T-helper 17 cell (primary cell): ENCODE measurements at regions not wholly inside any gene's neighbourhood (a gene's known extent, or its start where the extent isn't known, plus 50 kb on each side); places are given as distances from the start of the nearest gene placed in this dataset.

Experiments
- ATAC-seq: fragments of 150-1000 bp; cut with Tn5 transposase; 2 replicates; pipeline ENCODE4 v1.10.0; 2021; ENCODE audit warnings: mild to moderate bottlenecking, moderate library complexity
- DNase-seq, 3 donors: peaks; one replicate each; pipeline versions ENCODE4 v3.0.0 to v3.0.0-alpha.2; 2020 to 2021
- H3K9me3 ChIP-seq: one replicate; pipeline ENCODE4 v1.7.0; 2013; ENCODE audit warnings: low read length, mild to moderate bottlenecking; ENCODE audit not compliant: control insufficient read depth, poor library complexity, severe bottlenecking
- H3K27ac Mint-ChIP-seq: one replicate; pipeline ENCODE4 v1.8.0; 2022; ENCODE audit warnings: mild to moderate bottlenecking, moderate library complexity, mixed read lengths
- H3K27me3 Mint-ChIP-seq: one replicate; pipeline ENCODE4 v1.8.0; 2022; ENCODE audit warnings: mixed read lengths
- H3K36me3 Mint-ChIP-seq: one replicate; pipeline ENCODE4 v1.8.0; 2022; ENCODE audit warnings: low read depth, mixed read lengths
- H3K4me1 Mint-ChIP-seq: one replicate; pipeline ENCODE4 v1.8.0; 2022; ENCODE audit warnings: mild to moderate bottlenecking, mixed read lengths
- H3K4me3 Mint-ChIP-seq: one replicate; pipeline ENCODE4 v1.8.0; 2022; ENCODE audit warnings: mild to moderate bottlenecking, moderate library complexity, mixed read lengths

DNA sequence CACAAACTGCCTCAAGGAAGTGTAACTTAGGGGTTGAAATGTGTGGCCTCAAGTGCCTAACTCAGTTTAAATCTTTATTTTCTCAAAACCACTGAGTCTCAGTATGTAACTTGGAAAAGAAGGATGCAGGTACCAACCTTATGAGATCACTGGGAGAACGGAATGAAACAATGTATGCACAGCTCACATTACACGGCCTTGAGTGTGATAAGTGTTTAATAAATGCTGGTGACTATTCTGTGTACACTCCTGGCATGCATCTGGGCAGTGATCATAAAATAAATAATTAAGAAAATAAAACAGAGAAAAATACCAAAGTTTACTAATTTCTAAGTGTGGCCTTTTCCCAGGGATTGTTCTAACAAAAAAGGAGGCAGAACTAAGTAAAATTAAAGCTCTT lies 974.5 kb upstream of the FLRT2 start:
- H3K36me3 Mint-ChIP-seq = no peaks in the 10 kb centered on the region

DNA sequence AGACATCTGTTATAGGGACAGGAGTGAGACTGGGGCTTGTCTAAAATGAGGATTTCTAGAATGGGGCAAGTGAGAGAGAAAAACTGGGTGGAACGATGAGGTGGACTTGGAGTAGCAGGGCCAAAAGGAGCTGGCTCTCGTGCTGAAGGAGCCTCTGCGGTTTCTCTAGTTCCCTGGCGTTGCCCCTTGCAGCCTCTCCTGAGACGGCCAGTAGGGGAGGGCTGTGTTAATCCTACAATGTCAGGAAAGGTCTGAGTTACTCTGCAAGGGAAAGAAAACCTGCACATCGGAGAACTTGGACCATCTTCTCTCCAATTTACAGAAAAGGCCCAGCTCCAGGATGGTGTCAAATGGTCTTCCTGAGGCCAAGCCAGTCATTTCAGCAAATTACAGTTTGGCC lies 963.8 kb upstream of the FLRT2 start:
- H3K27ac Mint-ChIP-seq = no peak overlapping the region
- H3K27me3 Mint-ChIP-seq = no peaks in the 10 kb centered on the region
- H3K36me3 Mint-ChIP-seq = no peaks in the 10 kb centered on the region
- H3K4me3 Mint-ChIP-seq = no peak overlapping the region
- ATAC-seq (no peak), DNase-seq (no peak)
- H3K9me3 ChIP-seq = no peaks in the 10 kb centered on the region
- H3K4me1 Mint-ChIP-seq = no peaks in the 10 kb centered on the region

More for the DNA sequence above, 974.5 kb upstream of the FLRT2 start:
- H3K4me3 Mint-ChIP-seq = no peak overlapping the region
- ATAC-seq (no peak), DNase-seq (no peak)
- H3K27me3 Mint-ChIP-seq = no peaks in the 10 kb centered on the region
- no peak overlapping the region for H3K27ac Mint-ChIP-seq
- no peaks in the 10 kb centered on the region for H3K4me1 Mint-ChIP-seq
- H3K9me3 ChIP-seq = no peaks in the 10 kb centered on the region

DNA sequence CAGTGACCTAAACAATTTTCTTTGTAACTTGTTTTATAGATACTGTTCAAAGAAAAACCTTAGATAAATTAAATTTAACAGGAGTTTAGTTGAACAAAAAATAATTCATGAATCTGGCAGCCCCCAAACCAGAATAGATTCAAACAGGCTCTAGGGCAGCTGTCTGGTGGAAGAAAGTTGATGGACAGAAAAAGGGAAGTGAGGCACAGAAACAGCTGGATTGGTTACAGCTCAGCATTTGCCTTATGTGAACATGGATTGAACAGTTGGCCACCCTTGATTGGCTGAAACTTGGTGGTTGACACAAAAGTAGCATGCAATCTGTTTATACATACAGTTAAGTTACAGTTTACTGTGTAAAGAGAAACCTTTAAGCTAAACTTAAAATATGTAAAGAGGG lies 954.3 kb upstream of the FLRT2 start:
- no peak for DNase-seq
- H3K9me3 ChIP-seq = no peaks in the 10 kb centered on the region
- Mint-ChIP-seq H3K4me3 (no peak overlapping the region), H3K36me3 (no peaks in the 10 kb centered on the region), H3K4me1 (no peaks in the 10 kb centered on the region), H3K27ac (no peak overlapping the region), H3K27me3 (no peaks in the 10 kb centered on the region)
- no peak for ATAC-seq

GRCh38 chr14:84579292-84579691 lies 950.7 kb upstream of the FLRT2 start:
- H3K4me3 Mint-ChIP-seq = no peak overlapping the region
- DNase-seq (no peak), ATAC-seq (no peak)
- H3K27me3 Mint-ChIP-seq = no peaks in the 10 kb centered on the region
- no peaks in the 10 kb centered on the region for H3K36me3 Mint-ChIP-seq
- H3K27ac Mint-ChIP-seq = no peak overlapping the region
- H3K4me1 Mint-ChIP-seq = no peaks in the 10 kb centered on the region
- no peaks in the 10 kb centered on the region for H3K9me3 ChIP-seq

- DNase-seq = no peak
- ATAC-seq = no peak
- Mint-ChIP-seq H3K4me1 (no peaks in the 10 kb centered on the region), H3K27me3 (no peaks in the 10 kb centered on the region), H3K4me3 (no peak overlapping the region), H3K27ac (no peak overlapping the region), H3K36me3 (no peaks in the 10 kb centered on the region)
- H3K9me3 ChIP-seq = no peaks in the 10 kb centered on the region
Measured at GRCh38 chr14:84581041-84581440, 948.9 kb upstream of the FLRT2 start.

GRCh38 chr14:84584511-84584910 lies 945.4 kb upstream of the FLRT2 start:
- Mint-ChIP-seq H3K4me1 (no peaks in the 10 kb centered on the region), H3K27me3 (no peaks in the 10 kb centered on the region)

GRCh38 chr14:84591827-84592445 lies 938.0 kb upstream of the FLRT2 start:
- no peaks in the 10 kb centered on the region for H3K36me3 Mint-ChIP-seq
- H3K9me3 ChIP-seq = no peaks in the 10 kb centered on the region
- DNase-seq (no peak), ATAC-seq (no peak)
- no peaks in the 10 kb centered on the region for H3K4me1 Mint-ChIP-seq
- H3K27ac Mint-ChIP-seq = no peak overlapping the region
- H3K4me3 Mint-ChIP-seq = no peak overlapping the region
- no peaks in the 10 kb centered on the region for H3K27me3 Mint-ChIP-seq

More at GRCh38 chr14:84584511-84584910, 945.4 kb upstream of the FLRT2 start:
- DNase-seq (no peak), ATAC-seq (no peak)
- Mint-ChIP-seq H3K36me3 (no peaks in the 10 kb centered on the region), H3K4me3 (no peak overlapping the region), H3K27ac (no peak overlapping the region)
- H3K9me3 ChIP-seq = no peaks in the 10 kb centered on the region

GRCh38 chr14:84592770-84593169 lies 937.2 kb upstream of the FLRT2 start:
- no peaks in the 10 kb centered on the region for H3K36me3 Mint-ChIP-seq
- H3K27ac Mint-ChIP-seq = no peak overlapping the region
- no peak overlapping the region for H3K4me3 Mint-ChIP-seq

DNA sequence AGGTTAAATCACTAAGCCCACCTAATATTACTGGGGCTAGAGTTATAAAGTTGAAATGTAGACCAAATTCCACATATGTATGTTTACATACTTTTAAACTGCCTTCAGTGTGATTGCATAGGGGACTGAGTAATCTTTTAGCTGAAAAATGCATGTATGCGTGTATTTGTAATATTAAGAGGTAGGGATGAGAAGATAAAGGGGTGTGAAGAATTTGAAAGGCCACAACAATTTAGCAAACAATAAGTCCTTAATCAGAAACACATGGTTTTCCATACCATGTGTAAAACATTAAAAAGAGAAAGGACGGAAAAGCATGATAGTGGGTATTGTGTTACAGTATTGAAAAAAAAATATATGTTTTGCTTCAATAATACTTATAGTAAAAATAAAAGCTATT lies 919.9 kb upstream of the FLRT2 start:
- Mint-ChIP-seq H3K27me3 (no peaks in the 10 kb centered on the region), H3K27ac (no peak overlapping the region), H3K4me3 (no peak overlapping the region), H3K4me1 (no peaks in the 10 kb centered on the region), H3K36me3 (no peaks in the 10 kb centered on the region)
- DNase-seq (no peak), ATAC-seq (no peak)
- H3K9me3 ChIP-seq = peaks cover 3% of the 10 kb centered on the region

More at GRCh38 chr14:84592770-84593169, 937.2 kb upstream of the FLRT2 start:
- ATAC-seq (no peak), DNase-seq (no peak)
- H3K4me1 Mint-ChIP-seq = no peaks in the 10 kb centered on the region
- H3K27me3 Mint-ChIP-seq = no peaks in the 10 kb centered on the region
- no peaks in the 10 kb centered on the region for H3K9me3 ChIP-seq

- ATAC-seq (no peak), DNase-seq (no peak)
- no peaks in the 10 kb centered on the region for H3K4me1 Mint-ChIP-seq
- H3K4me3 Mint-ChIP-seq = no peak overlapping the region
- H3K36me3 Mint-ChIP-seq = no peaks in the 10 kb centered on the region
- no peaks in the 10 kb centered on the region for H3K9me3 ChIP-seq
- no peaks in the 10 kb centered on the region for H3K27me3 Mint-ChIP-seq
- H3K27ac Mint-ChIP-seq = no peak overlapping the region
Measured at GRCh38 chr14:84622357-84622756, 907.6 kb upstream of the FLRT2 start.

DNA sequence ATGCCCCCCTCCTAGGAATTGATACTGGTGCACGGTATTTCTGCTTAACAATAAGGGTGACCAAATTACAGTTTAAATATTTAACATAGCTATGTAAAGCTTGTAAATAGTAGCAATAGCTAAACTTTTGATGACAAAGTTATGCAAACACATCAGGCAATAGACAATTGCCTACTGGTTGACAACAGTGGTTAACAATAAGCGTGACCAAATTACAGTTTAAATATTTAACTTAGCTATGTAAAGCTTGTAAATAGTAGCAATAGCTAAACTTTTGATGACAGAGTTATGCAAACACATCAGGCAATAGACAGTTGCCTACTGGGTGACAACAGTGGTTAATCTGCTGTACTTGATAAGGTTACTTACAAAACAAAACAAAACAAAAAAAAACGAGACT lies 886.5 kb upstream of the FLRT2 start:
- Mint-ChIP-seq H3K27me3 (no peaks in the 10 kb centered on the region), H3K4me3 (no peak overlapping the region), H3K27ac (no peak overlapping the region), H3K36me3 (no peaks in the 10 kb centered on the region), H3K4me1 (no peaks in the 10 kb centered on the region)
- H3K9me3 ChIP-seq = no peaks in the 10 kb centered on the region
- no peak for ATAC-seq
- DNase-seq = no peak

GRCh38 chr14:84646786-84647500 lies 883.0 kb upstream of the FLRT2 start:
- DNase-seq (no peak), ATAC-seq (no peak)
- no peaks in the 10 kb centered on the region for H3K36me3 Mint-ChIP-seq
- H3K9me3 ChIP-seq = no peaks in the 10 kb centered on the region
- H3K4me3 Mint-ChIP-seq = no peak overlapping the region
- no peaks in the 10 kb centered on the region for H3K27me3 Mint-ChIP-seq
- no peak overlapping the region for H3K27ac Mint-ChIP-seq
- no peaks in the 10 kb centered on the region for H3K4me1 Mint-ChIP-seq

DNA sequence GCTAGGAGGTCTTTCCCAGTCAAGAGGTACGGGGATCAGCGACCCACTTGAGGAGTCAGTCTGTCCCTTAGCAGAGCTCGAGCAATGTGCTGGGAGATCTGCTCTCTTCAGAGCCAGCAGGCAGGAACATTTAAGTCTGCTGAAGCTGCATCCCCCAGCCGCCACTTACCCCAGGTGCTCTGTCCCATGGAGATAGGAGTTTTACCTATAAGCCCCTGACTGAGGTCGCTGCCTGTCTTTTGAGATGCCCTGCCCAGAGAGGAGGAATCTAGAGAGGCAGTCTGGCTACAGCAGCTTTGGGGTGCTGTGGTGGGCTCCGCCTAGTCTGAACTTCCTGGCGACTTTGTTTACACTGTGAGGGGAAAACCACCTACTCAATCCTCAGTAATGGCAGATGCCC lies 874.9 kb upstream of the FLRT2 start:
- Mint-ChIP-seq H3K4me3 (no peak overlapping the region), H3K27ac (no peak overlapping the region), H3K27me3 (no peaks in the 10 kb centered on the region), H3K4me1 (no peaks in the 10 kb centered on the region), H3K36me3 (no peaks in the 10 kb centered on the region)
- H3K9me3 ChIP-seq = no peaks in the 10 kb centered on the region
- DNase-seq (no peak), ATAC-seq (no peak)

DNA sequence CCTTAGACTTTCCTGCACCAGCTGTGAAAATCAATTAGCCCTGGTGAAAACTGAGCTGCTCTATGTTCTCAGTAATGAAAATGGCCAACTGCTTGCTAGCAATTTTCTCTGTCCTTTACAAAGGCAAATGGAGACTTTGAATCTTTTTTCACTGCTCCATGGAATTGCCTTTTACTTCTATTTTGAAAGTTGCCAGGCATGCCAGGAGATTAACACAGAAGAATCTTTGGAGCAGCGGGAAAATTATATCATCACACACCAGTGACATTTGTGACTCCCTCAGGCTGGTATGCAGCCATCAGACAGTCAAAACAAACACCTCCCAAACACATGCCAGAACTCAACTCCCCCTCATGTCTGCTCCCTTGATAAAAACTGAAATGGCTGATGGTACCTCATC lies 872.0 kb upstream of the FLRT2 start:
- Mint-ChIP-seq H3K4me3 (no peak overlapping the region), H3K36me3 (no peaks in the 10 kb centered on the region), H3K27me3 (no peaks in the 10 kb centered on the region), H3K27ac (no peak overlapping the region), H3K4me1 (no peaks in the 10 kb centered on the region)
- DNase-seq (no peak), ATAC-seq (no peak)
- no peaks in the 10 kb centered on the region for H3K9me3 ChIP-seq
